GM06990 (cell line): ENCODE measurements at regions not wholly inside any gene's neighbourhood (a gene's known extent, or its start where the extent isn't known, plus 50 kb on each side); places are given as distances from the start of the nearest gene placed in this dataset.

ENCODE experiments used
- DNase-seq: peaks from one replicate; pipeline ENCODE4 v3.0.0-alpha.2; 2011; ENCODE audit not compliant: insufficient read length; ENCODE audit errors: extremely low read depth
- H3K27me3 ChIP-seq: replicated peaks from 2 replicates; pipeline ENCODE4 v1.6.0; 2011; ENCODE audit warnings: low read length; ENCODE audit not compliant: control insufficient read depth, insufficient read depth
- H3K36me3 ChIP-seq: 2 replicates; pipeline ENCODE4 v1.5.1; 2011; ENCODE audit warnings: low read length; ENCODE audit not compliant: control insufficient read depth, insufficient read depth
- H3K4me3 ChIP-seq: replicated peaks from 2 replicates; pipeline ENCODE4 v1.5.1; 2011; ENCODE audit warnings: low read depth, mild to moderate bottlenecking, control low read depth, low read length
- CTCF ChIP-seq: IDR thresholded peaks from 2 replicates; pipeline ENCODE4 v1.5.1; 2011; ENCODE audit warnings: low read length, control low read depth, mild to moderate bottlenecking, inconsistent platforms; ENCODE audit not compliant: insufficient read depth, poor library complexity, severe bottlenecking

- no peak for DNase-seq
Observed at GRCh38 chr11:122259195-122259821, 143.3 kb upstream of the BLID start.

GRCh38 chr11:122258446-122259194 lies 142.6 kb upstream of the BLID start:
- DNase-seq = no peak
- TF ChIP-seq CTCF = no peak
- Histone ChIP-seq H3K36me3 (no peaks in the 10 kb centered on the region), H3K4me3 (no peak overlapping the region), H3K27me3 (no peaks in the 10 kb centered on the region)

More at GRCh38 chr11:122259195-122259821, 143.3 kb upstream of the BLID start:
- H3K36me3 ChIP-seq = no peaks in the 10 kb centered on the region
- TF ChIP-seq CTCF = no peak
- H3K4me3 ChIP-seq = no peak overlapping the region
- H3K27me3 ChIP-seq = no peaks in the 10 kb centered on the region

- H3K27me3 ChIP-seq = no peaks in the 10 kb centered on the region
- DNase-seq = no peak
- no peak overlapping the region for H3K4me3 ChIP-seq
- no peak for TF ChIP-seq CTCF
- no peaks in the 10 kb centered on the region for H3K36me3 ChIP-seq
Observed at GRCh38 chr11:122253589-122254231, 137.7 kb upstream of the BLID start.

- DNase-seq = no peak
- TF ChIP-seq CTCF = no peak
Observed at GRCh38 chr11:122248939-122249338, 132.9 kb upstream of the BLID start.

GRCh38 chr11:122248131-122248530 lies 132.1 kb upstream of the BLID start:
- Histone ChIP-seq H3K4me3 (no peak overlapping the region), H3K36me3 (no peaks in the 10 kb centered on the region), H3K27me3 (no peaks in the 10 kb centered on the region; the same call in 1 of the 2 replicates)
- DNase-seq = no peak
- TF ChIP-seq CTCF = no peak

More at GRCh38 chr11:122248939-122249338, 132.9 kb upstream of the BLID start:
- Histone ChIP-seq H3K27me3 (no peaks in the 10 kb centered on the region; the same call in 1 of the 2 replicates), H3K36me3 (no peaks in the 10 kb centered on the region), H3K4me3 (no peak overlapping the region)
